ENCODE measurements at regions not wholly inside any gene's neighbourhood (a gene's known extent, or its start where the extent isn't known, plus 50 kb on each side); places are given as distances from the start of the nearest gene placed in this dataset.

DNA sequence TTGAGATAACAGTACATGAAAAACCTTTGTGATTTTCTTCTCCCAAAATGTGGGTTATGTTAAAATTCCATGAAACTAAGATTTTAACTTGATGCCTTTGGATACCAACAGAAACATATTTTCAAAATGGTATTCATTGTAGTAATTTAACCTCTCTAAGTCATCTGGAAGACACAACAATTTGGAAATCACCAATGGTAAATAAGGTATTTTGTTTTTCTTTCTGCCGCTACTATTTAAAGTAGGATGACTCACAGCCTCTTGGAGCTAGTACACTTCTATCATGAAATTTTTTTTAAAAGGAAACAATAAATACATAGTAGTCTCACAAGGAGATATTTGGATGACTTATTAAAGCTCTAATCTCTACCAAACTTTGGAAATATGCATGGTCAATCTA lies 291.6 kb upstream of the VEPH1 start:
- no peak for DNase-seq

DNA sequence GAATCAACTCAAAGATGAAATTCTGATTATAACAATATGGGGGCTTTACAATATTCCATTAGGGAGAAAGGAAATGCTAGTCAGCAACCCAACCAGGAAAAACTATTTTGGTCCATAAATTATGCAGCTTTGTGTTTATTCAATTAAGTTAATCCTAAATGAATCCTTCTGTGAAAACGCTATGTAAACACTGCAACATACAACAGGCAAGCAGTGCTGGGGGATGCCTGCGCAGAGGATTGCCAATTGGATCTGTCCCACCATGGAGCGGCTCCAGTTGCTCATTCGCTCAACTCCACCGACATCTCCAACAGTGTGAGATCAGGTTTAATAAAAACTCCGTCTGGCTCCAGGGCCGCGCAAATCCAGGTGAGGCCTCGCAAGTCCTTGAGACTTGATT lies 290.5 kb upstream of the VEPH1 start:
- no peak for DNase-seq

GRCh38 chr3:157789162-157789561 lies 285.9 kb upstream of the VEPH1 start:
- DNase-seq: no peak

- no peak for DNase-seq
Observed at GRCh38 chr3:157786618-157787017, 283.4 kb upstream of the VEPH1 start.

- no peak for DNase-seq
Observed at GRCh38 chr3:157786211-157786610, 283.0 kb upstream of the VEPH1 start.

- no peak for DNase-seq
Observed at GRCh38 chr3:157785102-157785826, 282.0 kb upstream of the VEPH1 start.

DNA sequence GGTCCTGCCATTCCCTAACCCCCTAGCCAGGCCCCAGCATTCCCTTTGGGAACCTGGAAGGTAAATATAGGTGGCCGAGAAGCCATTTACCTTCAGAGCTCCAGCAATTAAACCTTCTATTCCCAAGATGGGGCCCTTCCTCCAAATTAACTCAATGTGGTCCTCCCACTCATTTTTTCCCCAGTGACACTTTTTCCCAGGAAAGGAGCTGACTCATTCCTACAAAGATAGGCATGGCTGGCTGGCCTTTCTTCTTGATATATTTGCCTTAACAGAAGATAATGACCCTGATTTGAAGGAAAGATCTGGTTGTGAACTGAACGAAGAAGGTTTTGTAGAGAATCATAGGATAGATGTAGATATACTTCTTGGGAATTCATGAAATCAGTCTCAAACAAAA lies 279.0 kb upstream of the VEPH1 start:
- no peak for DNase-seq

DNA sequence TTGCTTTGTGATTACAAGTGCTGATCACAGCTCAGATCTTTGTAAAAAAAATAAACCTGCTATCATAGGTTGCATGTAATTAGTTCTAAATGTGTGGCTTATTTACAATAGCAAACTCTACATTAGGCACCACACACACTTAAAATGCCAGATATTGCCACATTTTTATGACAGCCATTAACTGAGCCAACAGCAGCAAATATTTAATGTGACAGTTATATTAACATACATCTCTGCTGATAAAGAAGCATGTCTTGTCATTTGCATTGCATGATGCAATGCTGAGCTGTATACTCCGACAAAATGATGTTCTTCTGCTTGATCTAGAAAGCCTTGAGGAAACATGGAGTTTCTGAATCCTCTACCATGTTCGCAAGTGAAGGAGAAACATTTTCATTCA lies 273.6 kb upstream of the VEPH1 start:
- no peak for DNase-seq

- DNase-seq: no peak
Observed at GRCh38 chr3:157775446-157775845, 272.2 kb upstream of the VEPH1 start.

- no peak for DNase-seq
Observed at GRCh38 chr3:157769378-157769777, 266.2 kb upstream of the VEPH1 start.

- DNase-seq: no peak
Observed at GRCh38 chr3:157767607-157768006, 264.4 kb upstream of the VEPH1 start.

DNA sequence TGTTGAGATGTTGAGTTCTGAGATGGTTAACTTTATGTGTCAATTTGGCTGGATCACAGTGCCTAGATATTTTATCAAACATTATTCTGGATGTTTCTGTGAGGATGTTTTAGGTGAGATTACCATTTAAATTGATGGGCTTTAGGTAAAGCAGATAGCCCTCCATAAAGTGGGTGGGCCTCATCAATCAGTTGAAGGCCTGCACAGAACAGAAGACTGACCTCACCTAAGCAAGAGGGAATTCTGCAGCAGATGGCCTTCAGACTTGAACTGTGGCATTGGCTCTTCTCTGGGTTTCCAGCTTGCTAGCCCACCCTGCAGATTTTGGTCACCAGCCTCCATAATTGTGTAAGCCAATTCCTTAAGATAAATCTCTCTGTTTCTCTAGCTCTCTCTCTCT lies 260.4 kb upstream of the VEPH1 start:
- DNase-seq: no peak

DNA sequence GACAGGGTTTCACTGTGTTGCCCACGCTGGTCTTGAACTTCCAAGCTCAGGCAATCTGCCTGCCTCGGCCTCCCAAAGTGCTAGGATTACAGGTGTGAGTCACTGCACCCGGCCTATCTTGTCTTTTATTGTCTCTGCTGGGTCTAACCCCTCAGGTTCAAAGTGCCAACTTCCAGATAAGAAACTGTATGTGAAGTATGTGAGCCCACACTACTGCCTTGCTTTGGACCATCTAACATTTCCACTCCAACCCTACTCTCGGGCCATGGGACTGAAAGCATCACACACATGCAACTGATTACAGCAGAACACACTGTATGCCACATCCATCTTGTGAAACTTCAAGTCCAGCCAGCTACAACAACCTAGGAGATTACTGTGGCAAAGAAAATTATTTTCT lies 256.1 kb upstream of the VEPH1 start:
- no peak for DNase-seq

- DNase-seq: no peak
Observed at GRCh38 chr3:157755233-157755632, 252.0 kb upstream of the VEPH1 start.

DNA sequence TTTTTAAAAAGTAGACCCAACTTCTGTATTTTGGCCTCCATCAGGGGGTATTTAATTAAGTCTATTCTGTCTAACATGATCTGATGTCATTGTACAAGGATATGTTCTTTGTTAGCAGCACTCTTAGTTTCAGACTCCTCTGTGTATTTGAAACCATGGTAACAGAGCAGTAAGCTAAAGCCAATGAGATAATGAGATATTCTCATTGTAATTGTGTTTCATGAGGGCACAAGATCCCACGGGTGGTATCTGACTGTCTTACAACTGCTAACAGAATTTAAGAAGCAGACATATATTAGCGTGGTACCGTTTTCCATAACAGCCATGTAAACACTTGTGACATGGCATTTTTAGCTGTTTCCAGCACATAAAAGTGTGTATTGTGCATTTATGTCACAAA lies 251.2 kb upstream of the VEPH1 start:
- DNase-seq: no peak

DNA sequence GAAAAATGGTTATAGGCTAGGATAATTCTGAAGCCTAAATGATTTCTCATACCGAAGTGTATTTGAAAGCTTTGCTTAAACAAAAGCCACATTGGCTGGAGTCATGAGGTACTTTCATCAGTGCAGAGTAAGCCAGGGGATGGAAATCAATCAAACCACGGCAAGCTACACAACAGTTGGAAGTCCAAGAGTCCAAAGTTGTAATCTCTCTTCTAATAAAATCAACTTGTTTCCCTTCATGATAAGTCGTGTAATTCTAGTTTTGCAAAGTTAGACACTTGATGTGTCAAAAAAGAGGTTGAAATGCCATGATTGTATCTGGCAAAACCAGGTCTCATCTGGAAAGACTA lies 250.5 kb upstream of the VEPH1 start:
- DNase-seq: no peak

DNA sequence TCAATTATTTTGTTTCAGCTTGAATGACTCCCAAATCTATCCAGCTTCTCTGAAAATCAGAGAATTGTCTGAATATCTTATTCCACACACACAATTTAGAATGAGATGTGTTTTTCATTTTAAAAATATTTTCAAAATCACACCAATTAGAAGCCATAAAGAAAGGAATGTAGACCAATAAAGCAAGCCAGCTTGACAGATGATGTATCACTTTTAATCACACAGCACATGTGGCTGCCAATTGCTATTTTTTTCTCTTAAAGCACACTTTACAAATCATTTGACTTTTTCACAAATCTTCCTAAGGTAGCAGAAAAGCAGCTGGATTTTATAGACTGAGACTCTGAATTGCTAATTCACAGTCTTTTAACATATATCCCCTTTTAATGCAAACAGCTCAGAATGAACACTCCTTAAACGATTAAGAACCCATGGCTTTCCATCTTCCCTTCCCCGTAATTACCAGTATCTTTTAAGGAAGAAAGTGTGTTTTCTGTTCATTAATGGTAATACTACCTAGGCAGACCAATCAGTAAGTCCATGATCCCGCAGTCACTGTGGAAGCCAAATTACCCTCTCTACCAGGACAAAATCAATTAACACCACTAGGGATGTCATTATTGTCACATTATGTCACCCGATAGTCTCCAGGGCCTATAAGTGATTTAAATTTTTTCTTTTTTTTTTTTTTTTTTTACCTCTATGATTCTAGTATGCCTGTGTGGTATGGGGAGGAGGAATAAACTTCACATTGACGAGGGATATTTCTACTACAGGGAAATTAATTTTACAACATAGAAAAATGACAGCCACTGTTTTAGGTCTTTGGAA lies 250.0 kb upstream of the VEPH1 start:
- no peak for DNase-seq

GRCh38 chr3:157752554-157752953 lies 249.3 kb upstream of the VEPH1 start:
- no peak for DNase-seq

GRCh38 chr3:157751386-157751785 lies 248.2 kb upstream of the VEPH1 start:
- DNase-seq: no peak

DNA sequence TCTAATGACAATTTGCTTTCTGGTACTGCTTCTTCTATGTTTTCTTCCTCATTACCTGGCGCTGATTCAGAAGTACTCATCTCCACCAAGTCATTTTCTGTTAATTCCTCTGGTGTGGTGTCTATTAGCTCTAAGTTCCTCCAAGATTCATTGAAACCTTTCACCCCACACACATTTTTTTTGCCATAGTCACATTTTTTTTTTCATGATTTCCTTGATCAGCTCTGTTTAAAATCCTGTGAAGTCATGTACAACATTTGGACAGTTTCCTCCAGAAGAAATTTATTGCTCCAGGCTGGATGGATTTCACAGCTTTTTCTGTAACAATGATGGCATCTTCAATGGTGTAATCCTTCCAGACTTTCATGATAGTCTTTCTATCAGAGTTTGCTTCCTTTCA lies 243.2 kb upstream of the VEPH1 start:
- DNase-seq: no peak

DNA sequence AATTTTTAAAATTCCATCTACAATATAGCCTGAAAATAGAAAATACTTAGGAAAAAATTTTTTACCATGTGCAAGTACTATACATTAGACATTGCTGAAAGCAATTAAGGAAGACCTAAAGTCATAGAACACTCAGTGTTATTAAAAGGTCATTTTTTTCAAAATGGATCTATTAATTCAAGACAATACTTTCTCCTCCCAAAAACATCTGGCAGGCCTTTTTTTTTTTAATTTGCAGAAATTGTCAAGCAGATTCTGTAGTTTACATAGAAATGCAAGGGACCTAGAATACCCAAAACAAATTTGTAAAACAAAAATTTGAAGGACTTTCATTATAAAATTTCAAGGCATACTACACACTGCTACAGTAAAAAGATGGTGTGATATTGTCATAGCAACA lies 238.4 kb upstream of the VEPH1 start:
- no peak for DNase-seq

DNA sequence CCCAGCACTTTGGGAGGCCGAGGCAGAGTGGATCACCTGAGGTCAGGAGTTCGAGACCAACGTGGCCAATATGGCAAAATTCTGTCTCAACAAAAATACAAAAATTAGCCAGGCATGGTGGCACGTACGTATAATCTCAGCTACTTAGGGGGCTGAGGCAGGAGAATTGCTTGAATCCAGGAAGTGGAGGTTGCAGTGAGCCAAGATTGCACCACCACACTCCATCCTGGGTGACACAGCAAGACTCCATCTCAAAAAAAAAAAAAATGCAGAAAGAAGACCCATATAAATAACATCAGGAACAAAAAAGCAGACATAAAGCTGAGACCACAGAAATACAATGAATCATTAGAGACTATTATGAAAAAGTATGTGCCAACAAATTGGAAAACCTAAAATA lies 235.2 kb upstream of the VEPH1 start:
- no peak for DNase-seq

DNA sequence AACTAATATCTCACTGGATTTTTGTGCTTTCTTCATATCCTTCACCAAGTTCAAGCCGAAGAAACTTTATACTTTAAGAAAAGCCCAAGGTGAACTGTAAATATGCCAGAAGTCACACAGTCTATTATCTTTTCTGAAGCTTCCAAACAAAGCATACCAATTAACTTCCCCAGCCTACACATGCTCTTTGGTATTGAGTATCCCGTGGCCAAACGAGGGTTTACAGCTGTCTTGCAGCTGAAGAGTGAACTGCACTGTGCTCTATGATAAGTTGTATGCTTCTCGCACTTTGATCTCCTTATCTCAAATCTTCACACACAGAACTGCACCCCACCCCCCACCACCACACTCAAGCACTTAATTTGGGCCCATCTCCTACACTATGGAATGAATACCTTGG lies 215.6 kb upstream of the VEPH1 start:
- no peak for DNase-seq

GRCh38 chr3:157713101-157713500 lies 209.9 kb upstream of the VEPH1 start:
- no peak for DNase-seq

DNA sequence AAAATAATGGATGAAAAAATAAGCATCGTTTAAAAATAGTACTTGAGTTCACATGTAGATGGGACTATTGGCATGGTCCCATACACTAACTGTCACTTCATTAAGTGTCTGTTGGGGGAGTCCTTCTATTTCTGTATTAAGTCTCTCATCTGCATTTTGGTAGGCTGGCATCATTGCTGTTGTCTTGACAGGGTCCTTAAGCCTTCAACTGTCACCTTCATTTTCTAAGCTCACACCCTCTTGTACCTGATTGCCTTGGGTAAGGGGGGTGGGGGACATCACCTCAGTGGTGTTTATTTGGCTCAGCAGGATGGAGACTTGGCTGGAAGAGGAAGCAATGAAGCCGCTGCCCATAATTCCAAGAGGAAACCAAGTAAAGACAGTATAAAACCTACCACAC lies 202.0 kb upstream of the VEPH1 start:
- no peak for DNase-seq
